ENCODE measurements at regions not wholly inside any gene's neighbourhood (a gene's known extent, or its start where the extent isn't known, plus 50 kb on each side); places are given as distances from the start of the nearest gene placed in this dataset.

DNA sequence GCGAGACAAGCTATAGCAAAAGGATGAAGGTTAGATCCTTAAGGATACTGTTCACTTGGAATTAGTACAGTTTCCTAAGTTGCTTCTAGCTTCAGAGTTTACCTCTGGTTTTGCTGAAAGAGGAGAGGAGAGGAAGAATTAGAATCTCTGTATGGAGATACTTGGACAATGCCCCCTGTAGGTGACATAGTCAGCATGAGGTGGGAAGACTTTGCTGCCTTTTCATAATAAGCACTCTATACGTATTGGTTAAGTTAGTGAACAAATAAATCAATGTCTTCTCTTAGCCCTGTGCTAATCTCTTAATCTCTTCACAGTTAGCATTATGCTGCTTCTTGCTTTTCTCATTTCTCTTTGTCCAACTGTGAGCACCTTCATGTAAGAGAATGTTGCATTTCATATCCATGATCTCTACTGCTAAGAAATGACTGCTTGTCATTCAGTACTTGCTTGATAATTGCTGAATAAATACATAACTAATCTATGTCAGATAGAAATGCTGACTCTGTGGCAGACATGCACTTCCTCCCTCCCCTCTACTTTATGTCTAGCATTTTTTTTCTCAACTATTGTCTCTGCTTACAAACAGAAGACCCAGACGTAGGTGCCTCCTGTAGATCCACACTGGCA lies 527.2 kb downstream of the GBA3 start:
- Histone ChIP-seq H3K4me3 (no peak overlapping the region), H3K36me3 (no peaks in the 10 kb centered on the region), H3K9me3 (no peaks in the 10 kb centered on the region), H3K27me3 (no peaks in the 10 kb centered on the region), H3K27ac (no peak overlapping the region), H3K4me1 (no peaks in the 10 kb centered on the region)
- TF ChIP-seq POLR2A (IDR thresholded peaks at IDR 0.05) = no peak
- no peak for TF ChIP-seq CTCF (IDR thresholded peaks at IDR 0.05)
- no peak for DNase-seq

- TF ChIP-seq POLR2A (IDR thresholded peaks at IDR 0.05) = no peak
- no peak for TF ChIP-seq CTCF (IDR thresholded peaks at IDR 0.05)
- H3K4me1 ChIP-seq = no peaks in the 10 kb centered on the region
- H3K27ac ChIP-seq = no peak overlapping the region
- no peaks in the 10 kb centered on the region for H3K36me3 ChIP-seq
- no peaks in the 10 kb centered on the region for H3K9me3 ChIP-seq
- no peak overlapping the region for H3K4me3 ChIP-seq
- no peaks in the 10 kb centered on the region for H3K27me3 ChIP-seq
- no peak for DNase-seq
Observed at GRCh38 chr4:23213198-23213597, 520.5 kb downstream of the GBA3 start.

DNA sequence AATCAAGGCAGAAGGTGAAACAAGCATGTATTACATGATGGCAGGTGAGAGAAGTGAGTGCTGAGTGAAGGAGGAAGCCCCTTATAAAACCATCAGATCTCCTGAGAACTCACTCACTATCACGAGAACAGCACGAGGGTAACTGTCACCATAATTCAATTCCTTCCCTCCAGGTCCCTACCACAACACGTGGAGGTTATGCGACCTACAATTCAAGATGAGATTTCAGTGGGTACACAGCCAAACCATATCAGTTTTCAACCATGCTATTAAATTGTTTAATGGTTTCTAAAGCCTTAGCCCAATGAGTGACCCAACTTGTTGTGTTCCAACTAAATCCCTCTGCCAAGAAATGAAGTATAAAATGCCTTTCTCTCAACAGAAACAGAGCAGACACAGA lies 519.8 kb downstream of the GBA3 start:
- Histone ChIP-seq H3K4me3 (no peak overlapping the region), H3K27ac (no peak overlapping the region), H3K27me3 (no peaks in the 10 kb centered on the region), H3K9me3 (no peaks in the 10 kb centered on the region), H3K36me3 (no peaks in the 10 kb centered on the region), H3K4me1 (no peaks in the 10 kb centered on the region)
- TF ChIP-seq POLR2A (IDR thresholded peaks at IDR 0.05) (no peak), CTCF (IDR thresholded peaks at IDR 0.05) (no peak)
- DNase-seq = no peak

DNA sequence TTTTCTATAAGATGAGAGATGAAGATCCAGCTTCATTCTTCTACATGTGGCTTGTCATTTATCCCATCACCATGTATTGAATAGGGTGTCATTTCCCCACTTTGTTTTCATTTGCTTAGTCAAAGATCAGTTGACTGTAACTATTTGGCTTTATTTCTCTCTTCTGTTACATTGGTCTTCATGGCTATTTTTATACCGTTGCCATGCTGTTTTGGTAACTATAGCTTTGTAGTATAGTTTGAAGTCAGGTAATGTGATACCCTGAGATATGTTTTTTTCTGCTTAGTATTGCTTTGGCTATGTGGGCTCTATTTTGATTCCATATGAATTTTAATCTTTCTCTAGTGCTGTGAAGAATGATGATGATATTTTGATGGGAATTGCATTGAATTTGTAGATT lies 514.3 kb downstream of the GBA3 start:
- TF ChIP-seq POLR2A (IDR thresholded peaks at IDR 0.05) (no peak), CTCF (IDR thresholded peaks at IDR 0.05) (no peak)
- Histone ChIP-seq H3K9me3 (no peaks in the 10 kb centered on the region), H3K27ac (no peak overlapping the region), H3K4me1 (no peaks in the 10 kb centered on the region), H3K36me3 (no peaks in the 10 kb centered on the region), H3K4me3 (no peak overlapping the region), H3K27me3 (no peaks in the 10 kb centered on the region)
- no peak for DNase-seq

DNA sequence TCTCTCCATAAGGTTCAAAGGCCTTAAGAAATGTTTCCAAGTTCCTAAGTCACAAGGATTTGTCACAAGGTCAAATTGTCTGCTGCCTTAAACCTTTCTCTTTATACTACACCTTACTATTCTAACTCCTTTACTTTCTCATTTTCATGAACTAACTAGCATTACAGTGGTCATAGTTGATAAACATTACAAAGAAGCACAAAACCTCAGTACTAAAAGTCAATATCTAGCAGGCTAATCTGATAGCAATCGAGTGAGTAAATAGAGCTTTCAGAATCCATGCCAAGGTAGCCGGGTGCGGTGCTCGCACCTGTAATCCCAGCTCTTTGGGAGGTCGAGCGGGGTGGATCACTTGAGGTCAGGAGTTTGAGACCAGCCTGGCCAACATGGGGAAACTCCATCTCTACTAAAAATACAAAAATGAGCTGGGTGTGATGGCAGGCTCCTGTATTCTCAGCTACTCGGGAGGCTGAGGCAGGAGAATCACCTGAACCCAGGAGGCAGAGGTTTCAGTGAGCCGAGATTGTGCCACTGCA lies 510.0 kb downstream of the GBA3 start:
- no peaks in the 10 kb centered on the region for H3K27me3 ChIP-seq
- no peak for DNase-seq
- no peak for TF ChIP-seq POLR2A (IDR thresholded peaks at IDR 0.05)
- no peak for TF ChIP-seq CTCF (IDR thresholded peaks at IDR 0.05)
- H3K27ac ChIP-seq = no peak overlapping the region
- H3K4me1 ChIP-seq = no peaks in the 10 kb centered on the region
- H3K36me3 ChIP-seq = no peaks in the 10 kb centered on the region
- H3K9me3 ChIP-seq = no peaks in the 10 kb centered on the region
- no peak overlapping the region for H3K4me3 ChIP-seq

DNA sequence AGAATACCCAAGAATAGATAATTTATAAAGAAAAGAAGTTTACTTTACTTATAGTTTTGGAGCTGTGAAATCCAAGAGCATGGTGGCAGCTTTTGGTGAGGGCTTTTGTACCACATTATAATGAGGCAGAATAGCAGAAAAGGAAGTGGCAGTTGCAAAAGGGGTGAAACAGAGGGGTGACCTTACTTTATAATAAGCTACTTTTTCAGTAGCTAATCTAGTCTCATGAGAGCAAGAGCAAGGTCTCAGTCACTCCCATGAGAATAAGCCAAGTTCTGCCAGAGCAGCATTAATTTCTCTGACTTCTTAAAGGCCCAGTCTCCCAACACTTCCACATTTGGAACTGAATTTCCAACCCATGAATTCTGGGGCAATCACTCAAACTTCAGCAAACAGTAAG lies 502.0 kb downstream of the GBA3 start:
- no peaks in the 10 kb centered on the region for H3K27me3 ChIP-seq
- no peak overlapping the region for H3K27ac ChIP-seq
- no peaks in the 10 kb centered on the region for H3K9me3 ChIP-seq
- no peak overlapping the region for H3K4me3 ChIP-seq
- no peak for DNase-seq
- no peaks in the 10 kb centered on the region for H3K36me3 ChIP-seq
- H3K4me1 ChIP-seq = no peaks in the 10 kb centered on the region
- no peak for TF ChIP-seq CTCF (IDR thresholded peaks at IDR 0.05)
- no peak for TF ChIP-seq POLR2A (IDR thresholded peaks at IDR 0.05)
